ENCODE measurements at regions not wholly inside any gene's neighbourhood (a gene's known extent, or its start where the extent isn't known, plus 50 kb on each side); places are given as distances from the start of the nearest gene placed in this dataset.

GRCh38 chr5:19042106-19042505 lies 945.9 kb downstream of the CDH18 start:
- TF ChIP-seq, protein P1, sequence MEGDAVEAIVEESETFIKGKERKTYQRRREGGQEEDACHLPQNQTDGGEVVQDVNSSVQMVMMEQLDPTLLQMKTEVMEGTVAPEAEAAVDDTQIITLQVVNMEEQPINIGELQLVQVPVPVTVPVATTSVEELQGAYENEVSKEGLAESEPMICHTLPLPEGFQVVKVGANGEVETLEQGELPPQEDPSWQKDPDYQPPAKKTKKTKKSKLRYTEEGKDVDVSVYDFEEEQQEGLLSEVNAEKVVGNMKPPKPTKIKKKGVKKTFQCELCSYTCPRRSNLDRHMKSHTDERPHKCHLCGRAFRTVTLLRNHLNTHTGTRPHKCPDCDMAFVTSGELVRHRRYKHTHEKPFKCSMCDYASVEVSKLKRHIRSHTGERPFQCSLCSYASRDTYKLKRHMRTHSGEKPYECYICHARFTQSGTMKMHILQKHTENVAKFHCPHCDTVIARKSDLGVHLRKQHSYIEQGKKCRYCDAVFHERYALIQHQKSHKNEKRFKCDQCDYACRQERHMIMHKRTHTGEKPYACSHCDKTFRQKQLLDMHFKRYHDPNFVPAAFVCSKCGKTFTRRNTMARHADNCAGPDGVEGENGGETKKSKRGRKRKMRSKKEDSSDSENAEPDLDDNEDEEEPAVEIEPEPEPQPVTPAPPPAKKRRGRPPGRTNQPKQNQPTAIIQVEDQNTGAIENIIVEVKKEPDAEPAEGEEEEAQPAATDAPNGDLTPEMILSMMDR (IDR thresholded peaks at IDR 0.05) = no peak
- Histone ChIP-seq H3K9ac (no peak overlapping the region), H3K36me3 (ENCODE audit: control insufficient read depth, insufficient read depth, low read length) (no peaks in the 10 kb centered on the region), H3K27ac (no peak overlapping the region), H3K4me1 (no peaks in the 10 kb centered on the region), H2AFZ (no peak overlapping the region), H3K9me3 (ENCODE audit: control insufficient read depth, low read length) (no peaks in the 10 kb centered on the region), H3K27me3 (ENCODE audit: control insufficient read depth, insufficient read depth, low read length) (no peaks in the 10 kb centered on the region), H3K79me2 (no peaks in the 10 kb centered on the region), H3K4me2 (ENCODE audit: low read length) (no peak overlapping the region), H3K4me3 (ENCODE audit: low read depth, low read length) (no peak overlapping the region)

DNA sequence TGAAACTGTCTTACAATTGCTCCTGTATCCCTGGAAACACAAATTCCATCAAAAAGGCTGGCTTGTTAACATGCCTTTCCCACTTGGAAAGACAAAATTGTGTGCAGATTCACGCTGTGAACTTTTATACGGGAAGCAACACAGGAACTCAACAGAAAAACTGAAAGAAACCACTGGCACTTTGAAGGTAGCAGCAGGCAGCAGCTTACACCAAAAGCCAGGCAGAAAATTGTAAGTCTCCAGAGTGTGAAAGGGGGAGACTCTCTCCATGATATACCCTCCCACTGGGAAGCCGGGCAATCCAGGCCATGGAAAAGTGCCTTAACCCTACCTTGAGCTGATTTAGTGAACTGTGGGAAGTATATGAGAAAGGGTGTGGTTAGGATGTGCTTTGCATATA lies 943.7 kb downstream of the CDH18 start:
- Histone ChIP-seq H3K27ac (no peak overlapping the region), H3K79me2 (no peaks in the 10 kb centered on the region), H3K27me3 (ENCODE audit: control insufficient read depth, insufficient read depth, low read length) (no peaks in the 10 kb centered on the region), H2AFZ (no peak overlapping the region), H3K9me3 (ENCODE audit: control insufficient read depth, low read length) (no peaks in the 10 kb centered on the region), H3K4me2 (ENCODE audit: low read length) (no peak overlapping the region), H3K4me3 (ENCODE audit: low read depth, low read length) (no peak overlapping the region), H3K4me1 (no peaks in the 10 kb centered on the region), H3K36me3 (ENCODE audit: control insufficient read depth, insufficient read depth, low read length) (no peaks in the 10 kb centered on the region), H3K9ac (no peak overlapping the region)
- TF ChIP-seq, protein P1 (IDR thresholded peaks at IDR 0.05) = no peak

- H2AFZ ChIP-seq = no peak overlapping the region
- no peaks in the 10 kb centered on the region for H3K27me3 ChIP-seq (ENCODE audit: control insufficient read depth, insufficient read depth, low read length)
- no peak overlapping the region for H3K27ac ChIP-seq
- TF ChIP-seq, protein P1 (IDR thresholded peaks at IDR 0.05) = no peak
- H3K79me2 ChIP-seq = no peaks in the 10 kb centered on the region
- H3K9ac ChIP-seq = no peak overlapping the region
- H3K36me3 ChIP-seq (ENCODE audit: control insufficient read depth, insufficient read depth, low read length) = no peaks in the 10 kb centered on the region
- no peak overlapping the region for H3K4me3 ChIP-seq (ENCODE audit: low read depth, low read length)
- no peak overlapping the region for H3K4me2 ChIP-seq (ENCODE audit: low read length)
- no peaks in the 10 kb centered on the region for H3K4me1 ChIP-seq
- H3K9me3 ChIP-seq (ENCODE audit: control insufficient read depth, low read length) = no peaks in the 10 kb centered on the region
These were observed 942.9 kb downstream of the CDH18 start for GRCh38 chr5:19044931-19045695.

DNA sequence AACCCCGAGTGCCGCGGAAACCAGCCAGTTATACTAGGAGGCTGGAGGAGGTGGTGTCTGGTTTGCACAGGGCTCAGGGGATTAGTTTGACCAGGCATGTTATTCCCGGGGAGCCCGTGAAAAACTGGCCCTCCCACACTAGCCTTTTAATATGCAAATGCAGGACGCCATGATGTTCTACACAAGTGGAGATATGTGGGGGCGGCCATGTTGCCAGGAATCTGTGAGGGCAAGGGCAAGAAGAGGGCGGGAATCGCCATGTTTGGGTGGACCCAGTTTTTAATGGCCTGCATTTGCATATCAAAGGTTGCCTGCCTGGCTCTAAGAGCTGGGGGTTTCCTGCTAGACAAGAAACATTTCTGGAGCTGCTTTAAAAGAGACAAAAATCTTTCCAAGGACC lies 940.7 kb downstream of the CDH18 start:
- TF ChIP-seq, protein P1 (IDR thresholded peaks at IDR 0.05) = no peak
- no peaks in the 10 kb centered on the region for H3K27me3 ChIP-seq (ENCODE audit: control insufficient read depth, insufficient read depth, low read length)
- H3K4me2 ChIP-seq (ENCODE audit: low read length) = no peak overlapping the region
- H3K9ac ChIP-seq = no peak overlapping the region
- H2AFZ ChIP-seq = no peak overlapping the region
- H3K4me3 ChIP-seq (ENCODE audit: low read depth, low read length) = no peak overlapping the region
- H3K4me1 ChIP-seq = no peaks in the 10 kb centered on the region
- no peaks in the 10 kb centered on the region for H3K36me3 ChIP-seq (ENCODE audit: control insufficient read depth, insufficient read depth, low read length)
- no peaks in the 10 kb centered on the region for H3K79me2 ChIP-seq
- H3K9me3 ChIP-seq (ENCODE audit: control insufficient read depth, low read length) = no peaks in the 10 kb centered on the region
- no peak overlapping the region for H3K27ac ChIP-seq

- H3K27ac ChIP-seq = no peak overlapping the region
- H2AFZ ChIP-seq = no peak overlapping the region
- H3K27me3 ChIP-seq (ENCODE audit: control insufficient read depth, insufficient read depth, low read length) = no peaks in the 10 kb centered on the region
- H3K4me1 ChIP-seq = no peaks in the 10 kb centered on the region
- no peak overlapping the region for H3K9ac ChIP-seq
- TF ChIP-seq, protein P1 (IDR thresholded peaks at IDR 0.05) = no peak
- H3K9me3 ChIP-seq (ENCODE audit: control insufficient read depth, low read length) = no peaks in the 10 kb centered on the region
- H3K36me3 ChIP-seq (ENCODE audit: control insufficient read depth, insufficient read depth, low read length) = no peaks in the 10 kb centered on the region
- H3K79me2 ChIP-seq = no peaks in the 10 kb centered on the region
- H3K4me2 ChIP-seq (ENCODE audit: low read length) = no peak overlapping the region
- H3K4me3 ChIP-seq (ENCODE audit: low read depth, low read length) = no peak overlapping the region
These were observed 939.3 kb downstream of the CDH18 start for GRCh38 chr5:19048726-19049125.
